Lung (tissue), 11 donors: ENCODE measurements at regions not wholly inside any gene's neighbourhood (a gene's known extent, or its start where the extent isn't known, plus 50 kb on each side); places are given as distances from the start of the nearest gene placed in this dataset.

Source experiments
- ATAC-seq: fragments of 200-7000 bp; cut with Tn5 transposase; one replicate; pipeline ENCODE4 v1.9.1; 2020; ENCODE audit warnings: moderate number of reproducible peaks; ENCODE audit not compliant: insufficient read depth, low FRiP score
- DNase-seq, 3 donors: peaks; one replicate each; pipeline ENCODE4 v3.0.0-alpha.2; 2013 to 2017
- H3K27ac ChIP-seq, 2 donors: one replicate each; pipeline ENCODE4 v1.5.1; 2013; ENCODE audit warnings: mild to moderate bottlenecking in 2 of 2, moderate library complexity in 2 of 2, control low read depth in 1 of 2, inconsistent platforms in 1 of 2, low read depth in 1 of 2, low read length in 1 of 2
- H3K27me3 ChIP-seq, 3 donors: one replicate each; pipeline ENCODE4 v1.5.1; 2013; ENCODE audit warnings: low read length in 2 of 3; ENCODE audit not compliant: control insufficient read depth in 3 of 3, insufficient read depth in 3 of 3
- H3K36me3 ChIP-seq, 4 donors: one replicate each; pipeline ENCODE4 v1.5.1; 2013; ENCODE audit warnings: low read length in 4 of 4, mild to moderate bottlenecking in 1 of 4, moderate library complexity in 1 of 4; ENCODE audit not compliant: control insufficient read depth in 4 of 4, insufficient read depth in 4 of 4
- H3K4me1 ChIP-seq, 5 donors: one replicate each; pipeline ENCODE4 v1.5.1; 2013; ENCODE audit warnings: low read length in 5 of 5, mild to moderate bottlenecking in 2 of 5, moderate library complexity in 1 of 5; ENCODE audit not compliant: control insufficient read depth in 5 of 5, insufficient read depth in 5 of 5
- H3K4me3 ChIP-seq: one replicate; pipeline ENCODE4 v1.5.1; 2013; ENCODE audit warnings: mild to moderate bottlenecking, control low read depth, moderate library complexity
- H3K9ac ChIP-seq, 2 donors: one replicate each; pipeline ENCODE4 v1.5.1; 2013; ENCODE audit warnings: low read length in 2 of 2, control low read depth in 1 of 2; ENCODE audit not compliant: insufficient read depth in 1 of 2
- H3K9me3 ChIP-seq, 4 donors: one replicate each; pipeline ENCODE4 v1.5.1; 2013; ENCODE audit warnings: low read length in 3 of 4, mild to moderate bottlenecking in 1 of 4, moderate library complexity in 1 of 4; ENCODE audit not compliant: control insufficient read depth in 4 of 4, insufficient read depth in 3 of 4
- WGBS, 2 donors: extraction: QIAGEN DNeasy Blood & Tissue Kit; methylation state at CpG; one replicate each; pipeline ENCODE4 v1.1.7; 2013; 5-methylcytosine and 5-hydroxymethylcytosine counted together
- TF ChIP-seq, protein P1 (sequence below): IDR thresholded peaks from 2 replicates; pipeline ENCODE4 v1.5.1; 2012; ENCODE audit warnings: mild to moderate bottlenecking; ENCODE audit errors: control extremely low read depth, extremely low read depth
- donor health status: control.
- donor health status: control.
- donor health status: Bipolar disorder and iron deficiency.
- donor health status: healthy.
- donor health status: DM: yes; HTN: yes; CAD: no.

DNA sequence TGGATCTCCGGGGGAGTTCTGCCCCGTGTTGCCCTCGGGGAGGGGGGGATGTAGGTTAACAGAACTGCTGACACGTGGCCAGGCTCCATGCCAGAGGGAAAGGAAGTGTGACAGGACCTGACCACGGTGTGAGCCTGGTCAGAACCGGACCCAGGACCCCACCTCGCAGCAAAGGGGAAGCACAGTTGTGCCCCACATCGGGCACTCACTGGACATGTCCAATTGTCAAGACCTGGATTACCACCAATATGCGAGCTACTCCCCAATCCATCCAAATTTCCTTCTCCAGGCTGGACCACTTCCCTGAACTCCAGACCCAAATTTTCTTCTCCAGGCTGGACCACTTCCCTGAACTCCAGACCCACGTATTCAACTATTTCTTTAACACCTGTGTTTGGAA lies 78.8 kb upstream of the PIWIL1 start:
- Histone ChIP-seq H3K27me3 (peaks cover 0 to 17% (median 0%) of the 10 kb centered on the region in 3 donors), H3K27ac (no peak overlapping the region), H3K4me3 (no peak overlapping the region), H3K9me3 (peaks cover 0 to 5% (median 0%) of the 10 kb centered on the region in 4 donors), H3K4me1 (no peaks in the 10 kb centered on the region), H3K9ac (no peak overlapping the region), H3K36me3 (no peaks in the 10 kb centered on the region)
- TF ChIP-seq, protein P1, sequence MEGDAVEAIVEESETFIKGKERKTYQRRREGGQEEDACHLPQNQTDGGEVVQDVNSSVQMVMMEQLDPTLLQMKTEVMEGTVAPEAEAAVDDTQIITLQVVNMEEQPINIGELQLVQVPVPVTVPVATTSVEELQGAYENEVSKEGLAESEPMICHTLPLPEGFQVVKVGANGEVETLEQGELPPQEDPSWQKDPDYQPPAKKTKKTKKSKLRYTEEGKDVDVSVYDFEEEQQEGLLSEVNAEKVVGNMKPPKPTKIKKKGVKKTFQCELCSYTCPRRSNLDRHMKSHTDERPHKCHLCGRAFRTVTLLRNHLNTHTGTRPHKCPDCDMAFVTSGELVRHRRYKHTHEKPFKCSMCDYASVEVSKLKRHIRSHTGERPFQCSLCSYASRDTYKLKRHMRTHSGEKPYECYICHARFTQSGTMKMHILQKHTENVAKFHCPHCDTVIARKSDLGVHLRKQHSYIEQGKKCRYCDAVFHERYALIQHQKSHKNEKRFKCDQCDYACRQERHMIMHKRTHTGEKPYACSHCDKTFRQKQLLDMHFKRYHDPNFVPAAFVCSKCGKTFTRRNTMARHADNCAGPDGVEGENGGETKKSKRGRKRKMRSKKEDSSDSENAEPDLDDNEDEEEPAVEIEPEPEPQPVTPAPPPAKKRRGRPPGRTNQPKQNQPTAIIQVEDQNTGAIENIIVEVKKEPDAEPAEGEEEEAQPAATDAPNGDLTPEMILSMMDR = no peak
- WGBS, 2 donors = 74 to 82% methylated on average over 10 of the region's 10 CpGs
- DNase-seq (no peak), ATAC-seq (no peak)

GRCh38 chr12:130263025-130263424 lies 74.7 kb upstream of the PIWIL1 start:
- Histone ChIP-seq H3K27ac (no peak overlapping the region), H3K36me3 (no peaks in the 10 kb centered on the region), H3K27me3 (peaks cover 0 to 31% (median 3%) of the 10 kb centered on the region in 3 donors), H3K9ac (no peak overlapping the region), H3K9me3 (peaks cover 0 to 5% (median 0%) of the 10 kb centered on the region in 4 donors), H3K4me3 (no peak overlapping the region), H3K4me1 (no peaks in the 10 kb centered on the region)
- DNase-seq = no peak
- TF ChIP-seq, protein P1 = no peak
- ATAC-seq = no peak
- WGBS, 2 donors = 73% methylated on average over 5 of the region's 5 CpGs

GRCh38 chr12:130263996-130264395 lies 73.7 kb upstream of the PIWIL1 start:
- peaks cover 0 to 35% (median 3%) of the 10 kb centered on the region in 3 donors for H3K27me3 ChIP-seq
- 73 to 83% methylated on average over 7 of the region's 7 CpGs for WGBS, 2 donors
- H3K9me3 ChIP-seq = peaks cover 0 to 2% (median 0%) of the 10 kb centered on the region in 4 donors
- H3K9ac ChIP-seq = no peak overlapping the region
- no peak for DNase-seq
- H3K4me1 ChIP-seq = no peaks in the 10 kb centered on the region
- TF ChIP-seq, protein P1 = no peak
- no peak overlapping the region for H3K4me3 ChIP-seq
- H3K36me3 ChIP-seq = no peaks in the 10 kb centered on the region
- H3K27ac ChIP-seq = no peak overlapping the region
- ATAC-seq = no peak

DNA sequence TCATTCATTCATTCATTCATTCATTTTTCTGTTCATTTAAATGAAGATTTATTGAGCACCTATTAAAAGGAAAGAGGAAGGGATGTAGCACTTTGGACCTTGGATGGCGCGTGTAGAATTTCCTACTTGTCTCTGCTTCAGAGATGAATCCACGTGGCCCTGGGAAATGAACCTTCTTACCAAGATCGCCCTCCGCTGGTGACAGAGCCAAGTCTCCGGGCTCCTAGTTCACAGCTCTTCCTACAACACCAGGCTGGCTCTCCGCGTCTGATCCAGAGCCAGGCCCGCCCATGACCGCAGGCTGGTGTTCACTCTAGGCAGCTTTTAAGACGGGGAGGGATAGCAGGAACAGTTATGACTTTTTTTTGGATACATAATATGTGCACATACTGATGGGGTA lies 70.9 kb upstream of the PIWIL1 start:
- WGBS, 2 donors = 33 to 45% methylated on average over 11 of the region's 11 CpGs
- Histone ChIP-seq H3K4me3 (no peak overlapping the region), H3K36me3 (no peaks in the 10 kb centered on the region), H3K27me3 (peaks cover 0 to 35% (median 3%) of the 10 kb centered on the region in 3 donors), H3K9ac (no peak overlapping the region), H3K4me1 (no peaks in the 10 kb centered on the region), H3K27ac (no peak overlapping the region), H3K9me3 (no peaks in the 10 kb centered on the region)
- ATAC-seq (no peak), DNase-seq (no peak)
- TF ChIP-seq, protein P1 = no peak
